ENCODE measurements at regions not wholly inside any gene's neighbourhood (a gene's known extent, or its start where the extent isn't known, plus 50 kb on each side); places are given as distances from the start of the nearest gene placed in this dataset.

DNA sequence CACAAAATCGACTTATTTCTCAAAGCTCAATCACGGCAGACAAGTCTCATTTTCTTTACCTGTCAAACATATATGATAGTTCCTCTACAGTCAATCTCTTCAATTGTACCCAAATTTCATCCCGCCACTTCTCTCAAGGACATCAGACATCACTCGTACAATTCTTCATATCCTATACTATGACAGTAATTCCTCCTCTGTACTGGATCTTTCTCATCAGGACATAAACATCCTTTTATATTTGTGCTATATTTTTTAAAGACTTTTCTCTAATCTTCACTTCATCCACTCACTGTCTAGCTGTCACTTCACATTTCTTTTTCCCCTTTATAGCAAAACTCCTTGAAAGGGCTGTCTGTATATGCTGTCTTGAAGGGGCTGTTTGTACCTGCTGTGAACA, 419.1 kb upstream of the NR5A2 start:
- TF ChIP-seq EZH2 (IDR thresholded peaks at IDR 0.05; ENCODE audit: borderline replicate concordance, insufficient read depth, low read length, poor library complexity, severe bottlenecking), result no peak
- TF ChIP-seq, protein P1, sequence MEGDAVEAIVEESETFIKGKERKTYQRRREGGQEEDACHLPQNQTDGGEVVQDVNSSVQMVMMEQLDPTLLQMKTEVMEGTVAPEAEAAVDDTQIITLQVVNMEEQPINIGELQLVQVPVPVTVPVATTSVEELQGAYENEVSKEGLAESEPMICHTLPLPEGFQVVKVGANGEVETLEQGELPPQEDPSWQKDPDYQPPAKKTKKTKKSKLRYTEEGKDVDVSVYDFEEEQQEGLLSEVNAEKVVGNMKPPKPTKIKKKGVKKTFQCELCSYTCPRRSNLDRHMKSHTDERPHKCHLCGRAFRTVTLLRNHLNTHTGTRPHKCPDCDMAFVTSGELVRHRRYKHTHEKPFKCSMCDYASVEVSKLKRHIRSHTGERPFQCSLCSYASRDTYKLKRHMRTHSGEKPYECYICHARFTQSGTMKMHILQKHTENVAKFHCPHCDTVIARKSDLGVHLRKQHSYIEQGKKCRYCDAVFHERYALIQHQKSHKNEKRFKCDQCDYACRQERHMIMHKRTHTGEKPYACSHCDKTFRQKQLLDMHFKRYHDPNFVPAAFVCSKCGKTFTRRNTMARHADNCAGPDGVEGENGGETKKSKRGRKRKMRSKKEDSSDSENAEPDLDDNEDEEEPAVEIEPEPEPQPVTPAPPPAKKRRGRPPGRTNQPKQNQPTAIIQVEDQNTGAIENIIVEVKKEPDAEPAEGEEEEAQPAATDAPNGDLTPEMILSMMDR (IDR thresholded peaks at IDR 0.05; ENCODE audit: poor library complexity, severe bottlenecking), result no peak
- TF ChIP-seq EP300 (conservative IDR thresholded peaks at IDR 0.05; ENCODE audit: poor library complexity, severe bottlenecking), result peak; percentile 92
- TF ChIP-seq SMC3 (conservative IDR thresholded peaks at IDR 0.05; ENCODE audit: poor library complexity), result no peak
- no peak for TF ChIP-seq MXI1 (conservative IDR thresholded peaks at IDR 0.05; ENCODE audit: poor library complexity, severe bottlenecking)

All from neural cell (in vitro differentiated cells).